ENCODE measurements at regions not wholly inside any gene's neighbourhood (a gene's known extent, or its start where the extent isn't known, plus 50 kb on each side); places are given as distances from the start of the nearest gene placed in this dataset.

DNA sequence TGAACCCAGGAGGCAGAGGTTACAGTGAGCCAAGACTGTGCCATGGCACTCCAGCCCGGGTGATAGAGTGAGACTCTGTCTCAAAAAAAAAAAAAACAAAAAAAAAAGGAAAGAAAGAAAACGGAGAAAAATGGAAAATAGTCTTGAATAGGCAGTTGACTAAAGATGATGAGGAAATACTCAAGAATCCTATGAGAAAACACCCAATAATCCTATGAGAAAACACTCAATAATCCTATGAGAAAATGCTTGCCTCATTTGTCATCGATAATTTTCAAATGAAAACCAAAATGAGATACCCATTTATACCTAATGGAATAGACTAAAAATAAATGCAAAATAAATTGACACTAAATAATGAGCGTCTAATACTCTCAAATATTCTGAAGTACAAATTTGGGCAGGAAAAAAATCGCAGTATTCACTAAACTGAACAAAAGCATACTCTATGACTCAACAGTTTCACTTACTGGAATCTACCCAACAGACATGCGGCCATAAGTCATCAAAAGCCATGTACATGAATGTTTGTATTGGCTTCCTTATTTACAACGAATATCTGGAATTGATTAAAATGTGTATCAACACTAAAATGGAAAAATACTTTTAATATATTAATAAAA lies 733.9 kb upstream of the CHRM3 start:
- H2BK12ac ChIP-seq (ENCODE audit: insufficient read length, low read depth, low read length): no peak overlapping the region
- peaks cover 5% of the 10 kb centered on the region; the same call in 1 of the 2 replicates for H3K4me1 ChIP-seq (ENCODE audit: insufficient read depth, low read length)
- no peak overlapping the region for H3K18ac ChIP-seq (ENCODE audit: insufficient read length, low read depth, low read length)
- no peak overlapping the region for H2BK15ac ChIP-seq (ENCODE audit: low read depth, low read length)
- Mint-ChIP-seq H3K27me3 (ENCODE audit: low read depth) (no peaks in the 10 kb centered on the region), H3K27ac (no peak overlapping the region), H3K4me3 (no peak overlapping the region), H3K36me3 (ENCODE audit: insufficient read depth in 1 of 3, low read depth in 3 of 3) (no peaks in the 10 kb centered on the region), H3K9me3 (no peaks in the 10 kb centered on the region), H3K4me1 (peaks cover 18 to 20% of the 10 kb centered on the region in 2 experiments)
- no peak overlapping the region for H2BK20ac ChIP-seq (ENCODE audit: low read depth, low read length, poor library complexity, severe bottlenecking)
- H3K9me3 ChIP-seq (ENCODE audit: control insufficient read depth, low read depth, low read length): no peaks in the 10 kb centered on the region
- no peak overlapping the region for H2AK5ac ChIP-seq (ENCODE audit: insufficient read length, low read length)
- H3K27me3 ChIP-seq (ENCODE audit: insufficient read depth, low read length): no peaks in the 10 kb centered on the region
- H3K4me2 ChIP-seq (ENCODE audit: insufficient read depth, insufficient read length, low read length): no peak overlapping the region
- H3K23me2 ChIP-seq (ENCODE audit: insufficient read length, low read depth, low read length, poor library complexity, severe bottlenecking): no peaks in the 10 kb centered on the region
- no peak overlapping the region for H4K5ac ChIP-seq (ENCODE audit: insufficient read length, low read depth, low read length)
- H3K79me2 ChIP-seq (ENCODE audit: insufficient read depth, low read length): no peaks in the 10 kb centered on the region
- DNase-seq: no peak
- H3T11ph ChIP-seq (ENCODE audit: low read length): no peak overlapping the region
- WGBS (ENCODE audit: extremely low coverage, insufficient read length, low lambda C conversion rate): no CpG with 5 or more reads among the region's 7 CpGs
- no peak overlapping the region for H3K14ac ChIP-seq (ENCODE audit: insufficient read depth, low read length)
- H4K91ac ChIP-seq (ENCODE audit: insufficient read length, low read depth, low read length): no peak overlapping the region
- no peak overlapping the region for H2BK120ac ChIP-seq (ENCODE audit: low read depth, low read length, poor library complexity, severe bottlenecking)
- H3K23ac ChIP-seq (ENCODE audit: insufficient read length, low read depth, low read length): no peak overlapping the region
- H2BK5ac ChIP-seq (ENCODE audit: insufficient read length, low read length): no peak overlapping the region
- no peaks in the 10 kb centered on the region for H3K79me1 ChIP-seq (ENCODE audit: insufficient read depth, low read depth, low read length, poor library complexity, severe bottlenecking)
- H3K4ac ChIP-seq (ENCODE audit: low read depth, low read length): no peak overlapping the region
- H3K56ac ChIP-seq (ENCODE audit: insufficient read length, low read depth, low read length): no peak overlapping the region
- no peaks in the 10 kb centered on the region for H4K20me1 ChIP-seq (ENCODE audit: control insufficient read depth, insufficient read depth, insufficient read length)
- H2AFZ ChIP-seq (ENCODE audit: low read length): no peak overlapping the region
- no peak overlapping the region for H3K9ac ChIP-seq (ENCODE audit: extremely low read depth, insufficient read length, low read length)
- H4K8ac ChIP-seq (replicated peaks; ENCODE audit: insufficient read length, low read depth, low read length): no peak overlapping the region
- TF ChIP-seq, protein P1, sequence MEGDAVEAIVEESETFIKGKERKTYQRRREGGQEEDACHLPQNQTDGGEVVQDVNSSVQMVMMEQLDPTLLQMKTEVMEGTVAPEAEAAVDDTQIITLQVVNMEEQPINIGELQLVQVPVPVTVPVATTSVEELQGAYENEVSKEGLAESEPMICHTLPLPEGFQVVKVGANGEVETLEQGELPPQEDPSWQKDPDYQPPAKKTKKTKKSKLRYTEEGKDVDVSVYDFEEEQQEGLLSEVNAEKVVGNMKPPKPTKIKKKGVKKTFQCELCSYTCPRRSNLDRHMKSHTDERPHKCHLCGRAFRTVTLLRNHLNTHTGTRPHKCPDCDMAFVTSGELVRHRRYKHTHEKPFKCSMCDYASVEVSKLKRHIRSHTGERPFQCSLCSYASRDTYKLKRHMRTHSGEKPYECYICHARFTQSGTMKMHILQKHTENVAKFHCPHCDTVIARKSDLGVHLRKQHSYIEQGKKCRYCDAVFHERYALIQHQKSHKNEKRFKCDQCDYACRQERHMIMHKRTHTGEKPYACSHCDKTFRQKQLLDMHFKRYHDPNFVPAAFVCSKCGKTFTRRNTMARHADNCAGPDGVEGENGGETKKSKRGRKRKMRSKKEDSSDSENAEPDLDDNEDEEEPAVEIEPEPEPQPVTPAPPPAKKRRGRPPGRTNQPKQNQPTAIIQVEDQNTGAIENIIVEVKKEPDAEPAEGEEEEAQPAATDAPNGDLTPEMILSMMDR (conservative IDR thresholded peaks at IDR 0.05): no peak
- H3K27ac ChIP-seq (ENCODE audit: insufficient read length, low read depth, low read length): no peak overlapping the region
